Tibial nerve (tissue), 3 donors: ENCODE measurements at regions not wholly inside any gene's neighbourhood (a gene's known extent, or its start where the extent isn't known, plus 50 kb on each side); places are given as distances from the start of the nearest gene placed in this dataset.

Experiments used
- POLR2A ChIP-seq, 2 donors: fragments of 450-650 bp; IDR thresholded peaks; one replicate each; pipeline ENCODE4 v1.6.1; 2017; ENCODE audit warnings: antibody characterized with exemption in 2 of 2, mild to moderate bottlenecking in 2 of 2, moderate library complexity in 2 of 2
- TF ChIP-seq, protein P1 (sequence below), 5 experiments: fragments of 200-600 bp in 3 of 5; fragments of 450-650 bp in 2 of 5; sonication (generic) in 3 of 5; IDR thresholded peaks; one replicate each; pipeline ENCODE4 v1.5.1; 2016 to 2019; ENCODE audit warnings: antibody characterized with exemption in 5 of 5, mild to moderate bottlenecking in 3 of 5, moderate library complexity in 2 of 5

DNA sequence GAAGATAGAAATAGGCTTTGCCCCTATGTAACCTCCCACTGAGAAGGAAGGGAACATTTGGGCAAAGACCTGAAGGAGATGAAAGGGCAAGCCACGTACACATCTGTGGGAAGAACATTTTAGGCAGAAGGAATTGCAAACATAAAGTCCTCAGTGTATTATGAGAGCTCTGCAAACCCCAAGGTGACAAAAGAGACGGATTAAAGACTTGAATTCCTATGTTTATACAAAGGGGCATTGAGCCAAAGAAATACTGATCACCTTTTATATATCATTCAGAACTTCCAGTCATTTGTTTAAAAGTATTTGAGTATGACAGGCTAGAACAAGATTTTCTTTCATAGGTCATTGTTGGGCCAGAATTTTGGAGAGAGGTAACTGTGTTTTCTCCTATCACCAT, 90.2 kb upstream of the ATG10 start:
- TF ChIP-seq, protein P1, sequence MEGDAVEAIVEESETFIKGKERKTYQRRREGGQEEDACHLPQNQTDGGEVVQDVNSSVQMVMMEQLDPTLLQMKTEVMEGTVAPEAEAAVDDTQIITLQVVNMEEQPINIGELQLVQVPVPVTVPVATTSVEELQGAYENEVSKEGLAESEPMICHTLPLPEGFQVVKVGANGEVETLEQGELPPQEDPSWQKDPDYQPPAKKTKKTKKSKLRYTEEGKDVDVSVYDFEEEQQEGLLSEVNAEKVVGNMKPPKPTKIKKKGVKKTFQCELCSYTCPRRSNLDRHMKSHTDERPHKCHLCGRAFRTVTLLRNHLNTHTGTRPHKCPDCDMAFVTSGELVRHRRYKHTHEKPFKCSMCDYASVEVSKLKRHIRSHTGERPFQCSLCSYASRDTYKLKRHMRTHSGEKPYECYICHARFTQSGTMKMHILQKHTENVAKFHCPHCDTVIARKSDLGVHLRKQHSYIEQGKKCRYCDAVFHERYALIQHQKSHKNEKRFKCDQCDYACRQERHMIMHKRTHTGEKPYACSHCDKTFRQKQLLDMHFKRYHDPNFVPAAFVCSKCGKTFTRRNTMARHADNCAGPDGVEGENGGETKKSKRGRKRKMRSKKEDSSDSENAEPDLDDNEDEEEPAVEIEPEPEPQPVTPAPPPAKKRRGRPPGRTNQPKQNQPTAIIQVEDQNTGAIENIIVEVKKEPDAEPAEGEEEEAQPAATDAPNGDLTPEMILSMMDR (IDR thresholded peaks at IDR 0.05), result no peak
- no peak for TF ChIP-seq POLR2A (IDR thresholded peaks at IDR 0.05)
